Mammary epithelial cell (primary cell): ENCODE measurements at regions not wholly inside any gene's neighbourhood (a gene's known extent, or its start where the extent isn't known, plus 50 kb on each side); places are given as distances from the start of the nearest gene placed in this dataset.

Experiments used
- CTCF ChIP-seq, 2 donors: IDR thresholded peaks in 1 of 2; conservative IDR thresholded peaks in 1 of 2; 2 replicates each; pipeline ENCODE4 v1.5.1; 2011 to 2012; ENCODE audit warnings: inconsistent platforms in 2 of 2, low read length in 2 of 2, mild to moderate bottlenecking in 2 of 2, control low read depth in 1 of 2, low read depth in 1 of 2; ENCODE audit not compliant: insufficient read depth in 1 of 2; ENCODE audit errors: extremely low read depth in 1 of 2
- EZH2 ChIP-seq: IDR thresholded peaks from 2 replicates; pipeline ENCODE4 v1.6.1; 2012; ENCODE audit warnings: low read length, inconsistent platforms, borderline replicate concordance

GRCh38 chr7:19585761-19586160 lies 123.1 kb downstream of the POLR1F start:
- TF ChIP-seq CTCF (conservative IDR thresholded peaks at IDR 0.05 in 1 of 2, IDR thresholded peaks at IDR 0.05 in 1 of 2; ENCODE audit: extremely low read depth in 1 of 2, insufficient read depth in 1 of 2, low read depth in 1 of 2, low read length in 2 of 2) (no peak), EZH2 (no peak)
